ENCODE measurements at regions not wholly inside any gene's neighbourhood (a gene's known extent, or its start where the extent isn't known, plus 50 kb on each side); places are given as distances from the start of the nearest gene placed in this dataset.

GRCh38 chr20:52837378-52837777 is 134.8 kb upstream of the TSHZ2 start:
- no peak for TF ChIP-seq CTCF (IDR thresholded peaks at IDR 0.05; ENCODE audit: low read depth, low read length)

GRCh38 chr20:52833901-52834300 is 138.3 kb upstream of the TSHZ2 start:
- no peak for DNase-seq (ENCODE audit: low read depth in 2 of 2)
- no peak for TF ChIP-seq CTCF (IDR thresholded peaks at IDR 0.05; ENCODE audit: low read depth, low read length)
- H3K4me3 ChIP-seq (replicated peaks in 1 of 2; ENCODE audit: low read depth in 2 of 2, low read length in 2 of 2), result no peak overlapping the region

More at GRCh38 chr20:52837378-52837777, 134.8 kb upstream of the TSHZ2 start:
- no peak overlapping the region for H3K4me3 ChIP-seq (replicated peaks in 1 of 2; ENCODE audit: low read depth in 2 of 2, low read length in 2 of 2)
- no peak for DNase-seq (ENCODE audit: low read depth in 2 of 2)

- no peak overlapping the region for H3K4me3 ChIP-seq (replicated peaks in 1 of 2; ENCODE audit: low read depth in 2 of 2, low read length in 2 of 2)
- TF ChIP-seq CTCF (IDR thresholded peaks at IDR 0.05; ENCODE audit: low read depth, low read length), result no peak
- no peak for DNase-seq (ENCODE audit: low read depth in 2 of 2)
These were observed 139.9 kb upstream of the TSHZ2 start for GRCh38 chr20:52832151-52832774.

- no peak for DNase-seq (ENCODE audit: low read depth in 2 of 2)
- H3K4me3 ChIP-seq (replicated peaks in 1 of 2; ENCODE audit: low read depth in 2 of 2, low read length in 2 of 2), result no peak overlapping the region
- no peak for TF ChIP-seq CTCF (IDR thresholded peaks at IDR 0.05; ENCODE audit: low read depth, low read length)
These were observed 141.6 kb upstream of the TSHZ2 start for GRCh38 chr20:52830598-52830997.

- TF ChIP-seq CTCF (IDR thresholded peaks at IDR 0.05; ENCODE audit: low read depth, low read length), result no peak
- H3K4me3 ChIP-seq (replicated peaks in 1 of 2; ENCODE audit: low read depth in 2 of 2, low read length in 2 of 2), result no peak overlapping the region
- no peak for DNase-seq (ENCODE audit: low read depth in 2 of 2)
These were observed 143.0 kb upstream of the TSHZ2 start for GRCh38 chr20:52829111-52829510.

GRCh38 chr20:52828199-52828598 is 144.0 kb upstream of the TSHZ2 start:
- no peak overlapping the region for H3K4me3 ChIP-seq (replicated peaks in 1 of 2; ENCODE audit: low read depth in 2 of 2, low read length in 2 of 2)
- DNase-seq (ENCODE audit: low read depth in 2 of 2), result peak in 1 of 2 donors; percentile 7
- TF ChIP-seq CTCF (IDR thresholded peaks at IDR 0.05; ENCODE audit: low read depth, low read length), result no peak

- no peak for TF ChIP-seq CTCF (IDR thresholded peaks at IDR 0.05; ENCODE audit: low read depth, low read length)
- no peak overlapping the region for H3K4me3 ChIP-seq (replicated peaks in 1 of 2; ENCODE audit: low read depth in 2 of 2, low read length in 2 of 2)
- no peak for DNase-seq (ENCODE audit: low read depth in 2 of 2)
These were observed 145.4 kb upstream of the TSHZ2 start for GRCh38 chr20:52826722-52827121.
